ENCODE measurements at regions not wholly inside any gene's neighbourhood (a gene's known extent, or its start where the extent isn't known, plus 50 kb on each side); places are given as distances from the start of the nearest gene placed in this dataset.
A peak's percentile ranks its signal among the peaks of the same experiment; 100 is the strongest.
"Not testable (repeated sequence)": the region's sequence is repeated elsewhere in the genome, so short reads cannot be mapped to it uniquely, and the experiment has no call there.

DNA sequence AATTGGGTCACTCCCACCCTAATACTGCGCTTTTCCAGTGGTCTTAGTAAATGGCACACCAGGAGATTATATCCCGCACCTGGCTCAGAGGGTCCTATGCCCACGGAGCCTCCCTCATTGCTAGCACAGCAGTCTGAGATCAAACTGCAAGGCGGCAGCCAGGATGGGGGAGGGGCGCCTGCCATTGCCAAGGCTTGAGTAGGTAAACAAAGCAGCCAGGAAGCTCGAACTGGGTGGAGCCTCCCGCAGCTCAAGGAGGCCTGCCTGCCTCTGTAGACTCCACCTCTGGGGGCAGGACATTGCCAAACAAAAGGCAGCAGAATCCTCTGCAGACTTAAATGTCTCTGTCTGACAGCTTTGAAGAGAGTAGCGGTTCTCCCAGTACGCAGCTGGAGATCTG is 52.4 kb upstream of the PMPCB start:
- DNase-seq = not testable (repeated sequence)

DNA sequence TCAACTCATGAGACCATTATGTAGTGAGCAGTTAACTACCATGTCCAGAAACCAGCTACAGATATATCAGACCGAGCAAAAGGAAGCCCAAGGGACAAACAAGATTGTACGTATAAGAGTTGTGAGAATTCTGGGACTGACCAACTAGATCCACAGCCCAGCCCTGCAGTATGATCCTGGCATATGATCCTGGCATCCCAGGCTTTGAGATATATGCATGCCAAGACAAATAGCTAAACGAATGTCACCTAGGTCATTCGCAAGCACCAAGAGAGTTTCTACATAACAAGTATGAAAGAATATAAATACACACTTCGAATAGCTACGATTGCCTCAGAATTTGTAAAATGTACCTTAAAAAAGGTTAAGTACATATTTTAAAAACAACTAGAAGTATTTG is 56.4 kb upstream of the PMPCB start:
- no peak for DNase-seq

DNA sequence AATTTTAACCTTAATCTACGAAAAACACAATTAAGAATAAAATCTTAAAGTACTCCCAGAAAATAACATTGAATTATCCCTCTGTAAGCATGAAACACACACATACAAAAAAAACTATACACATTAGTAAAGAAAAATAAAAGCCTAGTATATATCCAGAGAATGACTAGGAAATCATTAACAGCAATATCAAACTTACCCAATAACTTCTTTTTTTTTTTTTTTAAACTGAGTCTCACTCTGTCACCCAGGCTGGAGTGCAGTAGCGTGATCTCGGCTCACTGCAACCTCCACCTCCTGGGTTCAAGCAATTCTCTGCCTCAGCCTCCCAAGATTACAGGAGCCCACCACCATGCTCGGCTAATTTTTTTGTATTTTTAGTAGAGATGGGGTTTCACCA is 61.4 kb upstream of the PMPCB start:
- not testable (repeated sequence) for DNase-seq

DNA sequence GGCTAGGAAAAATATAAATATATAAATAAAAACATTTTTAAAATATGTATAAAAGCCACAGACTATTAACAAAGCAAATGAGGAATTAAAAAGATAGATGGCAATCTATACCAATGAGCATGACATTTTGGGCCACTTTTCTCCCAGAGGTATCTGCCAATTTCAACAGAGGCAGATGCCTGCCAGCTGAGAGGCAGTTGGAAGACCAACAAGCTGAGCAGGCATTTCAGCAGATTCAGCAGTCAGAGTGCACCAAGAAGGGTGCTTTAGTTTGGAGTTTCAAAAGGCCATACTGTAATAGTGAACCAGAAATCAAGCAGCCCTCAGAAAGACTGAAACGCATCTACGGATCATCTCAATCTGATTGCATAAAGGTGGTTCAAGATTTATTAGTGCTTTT is 62.4 kb upstream of the PMPCB start:
- DNase-seq = not testable (repeated sequence)

DNA sequence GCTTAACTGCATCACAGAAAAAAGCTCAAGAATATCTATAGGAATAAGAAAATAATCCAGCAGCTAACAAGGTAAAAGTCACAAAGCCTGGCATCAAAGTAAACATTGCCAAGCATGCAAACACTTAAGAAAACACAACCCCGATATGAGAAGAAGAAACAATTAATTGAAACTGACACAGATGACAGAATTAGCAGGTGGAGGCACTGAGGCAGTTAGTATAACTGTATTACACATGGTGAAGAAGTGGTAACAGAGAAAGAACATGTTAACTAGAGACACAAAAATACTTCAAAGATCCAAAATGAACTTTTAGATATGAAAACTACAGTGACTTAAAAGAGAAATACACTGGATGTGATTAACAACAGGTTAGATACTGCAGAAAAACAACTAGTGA is 69.4 kb upstream of the PMPCB start:
- DNase-seq = not testable (repeated sequence)

DNA sequence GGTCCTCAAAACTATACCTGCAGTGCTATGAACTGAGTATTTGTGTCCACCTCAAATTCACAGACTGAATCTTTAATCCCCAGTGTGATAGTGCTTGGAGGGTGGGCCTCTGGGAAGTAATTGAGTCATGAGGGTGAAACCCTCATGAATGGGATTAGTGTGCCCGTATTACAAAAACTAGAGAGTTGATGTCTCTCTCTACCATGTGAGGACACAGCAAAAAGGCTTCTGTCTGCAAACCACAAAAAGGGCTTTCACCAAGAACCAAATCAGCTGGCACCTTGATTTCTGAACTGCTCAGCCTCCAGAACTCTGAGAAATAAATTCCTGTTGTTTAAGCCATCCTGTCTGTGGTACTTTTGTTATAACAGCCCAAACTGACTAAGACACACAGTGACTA is 71.4 kb upstream of the PMPCB start:
- not testable (repeated sequence) for DNase-seq

DNA sequence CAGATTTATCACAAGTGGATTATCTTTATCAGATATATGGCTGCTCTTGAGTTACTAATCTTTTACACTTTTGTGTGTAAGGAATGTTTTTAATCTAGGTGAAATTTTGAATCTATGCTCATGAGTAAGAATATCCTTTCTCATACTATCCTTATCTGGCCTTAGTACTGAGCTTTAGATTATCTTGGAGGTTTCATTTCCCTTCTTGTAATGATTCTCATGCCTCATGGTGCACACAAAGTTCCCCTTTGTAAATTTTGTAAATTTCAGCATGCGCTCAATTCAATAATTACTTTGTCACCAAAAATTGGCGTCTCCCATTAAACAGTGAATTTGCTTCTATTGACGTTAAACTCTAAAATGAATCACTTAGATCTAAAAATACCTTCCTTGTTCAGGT is 74.2 kb upstream of the NAPEPLD start:
- peak; percentile 65 for DNase-seq

DNA sequence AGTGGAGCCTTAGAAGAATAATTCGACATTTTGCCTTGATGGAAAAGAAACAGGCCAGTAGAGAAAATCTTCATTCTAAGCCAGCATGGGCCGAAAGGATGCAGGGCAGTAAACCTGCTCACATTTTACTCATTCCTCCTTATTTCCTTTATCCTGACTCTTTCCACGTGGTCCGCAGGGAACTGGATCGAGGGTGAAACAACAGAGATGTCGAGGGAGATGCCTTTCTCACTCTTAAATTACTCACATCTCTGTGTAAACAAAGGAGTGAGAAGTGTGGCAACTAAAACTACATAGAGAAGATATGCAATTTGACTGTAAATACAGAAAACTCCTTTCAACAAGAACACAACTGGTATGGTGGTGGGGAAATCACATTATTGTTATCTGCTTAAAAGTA is 62.1 kb upstream of the NAPEPLD start:
- DNase-seq = not testable (repeated sequence)

DNA sequence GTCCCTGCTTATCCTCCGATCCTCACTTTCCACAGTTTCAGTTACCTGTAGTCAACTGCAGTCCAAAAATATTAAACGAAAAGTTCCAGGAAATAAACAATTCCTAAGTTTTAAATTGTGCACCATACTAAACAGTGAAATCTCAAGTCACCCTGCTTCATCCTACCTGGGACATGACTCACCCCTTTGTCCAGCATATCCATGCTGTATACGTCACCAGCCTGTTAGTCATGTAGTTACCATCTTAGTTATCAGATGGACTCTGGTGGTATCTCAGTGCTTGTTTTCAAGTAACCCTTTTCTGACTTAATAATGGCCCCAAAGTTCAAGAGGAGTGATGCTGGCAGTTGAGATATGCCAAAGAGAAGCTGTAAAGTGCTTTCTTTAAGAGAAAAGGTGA is 50.3 kb upstream of the NAPEPLD start:
- not testable (repeated sequence) for DNase-seq
